Heart left ventricle (tissue), 13 donors: ENCODE measurements at regions not wholly inside any gene's neighbourhood (a gene's known extent, or its start where the extent isn't known, plus 50 kb on each side); places are given as distances from the start of the nearest gene placed in this dataset.

Source experiments
- POLR2A ChIP-seq, 2 donors: fragments of 450-650 bp; IDR thresholded peaks; one replicate each; pipeline ENCODE4 v1.6.1; 2017; ENCODE audit warnings: antibody characterized with exemption in 2 of 2, mild to moderate bottlenecking in 2 of 2, moderate library complexity in 2 of 2
- TF ChIP-seq, protein P1 (sequence below), 12 donors: fragments of 200-600 bp; sonication (generic) in 4 of 12; IDR thresholded peaks; one replicate each; pipeline versions ENCODE4 v1.5.0 to v1.8.0; 2018 to 2022; ENCODE audit warnings: antibody characterized with exemption in 12 of 12, mild to moderate bottlenecking in 5 of 12
- donor health status: ischemic (EF 13 %, LVEDD 7.1; RV severe dilation, severe dysfunction).
- donor health status: DM: no; HTN: yes; CAD: no.
- donor health status: DM: no; HTN: no; CAD: no.
- donor health status: ischemic (EF 25% LVEDD 6.9; RV normal size, moderate dysfunction).
- donor health status: ischemic (EF 25% LVEDD 5.7; RV mildly dilated, moderate dysfunction).
- donor health status: ischemic (EF 35%, LVEDD 5.7; RV mildly dilated, moderate dysfunction).
- donor health status: nonischemic (EF 11% LVEDD 7.7; RV severe dilation, severe dysfunction).
- donor health status: DM: yes; HTN: yes; CAD: no.
- donor health status: PGD.
- donor health status: ischemic (EF 29% LVEDD 5.4; RV normal size, mild dysfunction).
- donor health status: nonischemic (EF 23%, LVEDD 6.1; RV moderate dilation, normal function).

DNA sequence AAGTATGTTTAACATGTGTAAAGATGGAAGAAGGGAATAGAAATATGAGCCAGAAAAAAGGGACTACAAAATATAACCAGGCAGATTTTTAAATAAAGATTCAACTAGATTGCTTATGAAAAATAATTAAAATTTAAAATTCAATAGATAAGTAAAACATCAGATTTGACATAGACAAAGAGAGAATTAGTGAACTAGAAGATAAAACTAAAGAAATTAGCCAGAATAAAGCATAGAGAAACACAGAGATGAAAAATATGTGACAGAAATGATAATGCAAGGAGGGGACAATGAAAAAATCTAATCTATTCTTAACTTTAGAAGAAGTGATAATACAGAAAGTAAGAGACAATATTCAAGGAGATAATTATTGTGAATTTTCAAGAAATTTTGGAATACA lies 222.6 kb upstream of the PMFBP1 start:
- TF ChIP-seq, protein P1, sequence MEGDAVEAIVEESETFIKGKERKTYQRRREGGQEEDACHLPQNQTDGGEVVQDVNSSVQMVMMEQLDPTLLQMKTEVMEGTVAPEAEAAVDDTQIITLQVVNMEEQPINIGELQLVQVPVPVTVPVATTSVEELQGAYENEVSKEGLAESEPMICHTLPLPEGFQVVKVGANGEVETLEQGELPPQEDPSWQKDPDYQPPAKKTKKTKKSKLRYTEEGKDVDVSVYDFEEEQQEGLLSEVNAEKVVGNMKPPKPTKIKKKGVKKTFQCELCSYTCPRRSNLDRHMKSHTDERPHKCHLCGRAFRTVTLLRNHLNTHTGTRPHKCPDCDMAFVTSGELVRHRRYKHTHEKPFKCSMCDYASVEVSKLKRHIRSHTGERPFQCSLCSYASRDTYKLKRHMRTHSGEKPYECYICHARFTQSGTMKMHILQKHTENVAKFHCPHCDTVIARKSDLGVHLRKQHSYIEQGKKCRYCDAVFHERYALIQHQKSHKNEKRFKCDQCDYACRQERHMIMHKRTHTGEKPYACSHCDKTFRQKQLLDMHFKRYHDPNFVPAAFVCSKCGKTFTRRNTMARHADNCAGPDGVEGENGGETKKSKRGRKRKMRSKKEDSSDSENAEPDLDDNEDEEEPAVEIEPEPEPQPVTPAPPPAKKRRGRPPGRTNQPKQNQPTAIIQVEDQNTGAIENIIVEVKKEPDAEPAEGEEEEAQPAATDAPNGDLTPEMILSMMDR (IDR thresholded peaks at IDR 0.05): no peak
- TF ChIP-seq POLR2A (IDR thresholded peaks at IDR 0.05): no peak
